Brain microvascular endothelial cell (primary cell): ENCODE measurements at regions not wholly inside any gene's neighbourhood (a gene's known extent, or its start where the extent isn't known, plus 50 kb on each side); places are given as distances from the start of the nearest gene placed in this dataset.

Experiments
- DNase-seq: peaks from one replicate; pipeline ENCODE4 v3.0.0-alpha.2; 2020
- H3K27ac ChIP-seq: fragments of 250-450 bp; sonication (Bioruptor Pico); 2 replicates; pipeline ENCODE4 v1.5.1; 2020; ENCODE audit warnings: mild to moderate bottlenecking, moderate library complexity
- H3K27me3 ChIP-seq: fragments of 250-450 bp; sonication (Bioruptor Pico); replicated peaks from 2 replicates; pipeline ENCODE4 v1.5.1; 2020; ENCODE audit warnings: mild to moderate bottlenecking
- H3K36me3 ChIP-seq: fragments of 250-450 bp; sonication (Bioruptor Pico); replicated peaks from 2 replicates; pipeline ENCODE4 v1.5.1; 2020; ENCODE audit warnings: mild to moderate bottlenecking
- H3K4me3 ChIP-seq: 2 replicates; pipeline ENCODE4 v1.5.1; 2011; ENCODE audit warnings: low read depth, mild to moderate bottlenecking, control low read depth, low read length, moderate library complexity
- in situ Hi-C: cut with HindIII; loops from 2 replicates; pipeline ENCODE4 v1.10.0; 2017; ENCODE audit warnings: low sequenced_read_pairs, low pct_ligation_motif_present
- TF ChIP-seq, protein P1 (sequence below): IDR thresholded peaks from 2 replicates; pipeline ENCODE4 v1.5.1; 2011; ENCODE audit warnings: low read depth, mild to moderate bottlenecking, moderate library complexity, low read length, control low read depth, inconsistent platforms; ENCODE audit errors: missing control alignments

DNA sequence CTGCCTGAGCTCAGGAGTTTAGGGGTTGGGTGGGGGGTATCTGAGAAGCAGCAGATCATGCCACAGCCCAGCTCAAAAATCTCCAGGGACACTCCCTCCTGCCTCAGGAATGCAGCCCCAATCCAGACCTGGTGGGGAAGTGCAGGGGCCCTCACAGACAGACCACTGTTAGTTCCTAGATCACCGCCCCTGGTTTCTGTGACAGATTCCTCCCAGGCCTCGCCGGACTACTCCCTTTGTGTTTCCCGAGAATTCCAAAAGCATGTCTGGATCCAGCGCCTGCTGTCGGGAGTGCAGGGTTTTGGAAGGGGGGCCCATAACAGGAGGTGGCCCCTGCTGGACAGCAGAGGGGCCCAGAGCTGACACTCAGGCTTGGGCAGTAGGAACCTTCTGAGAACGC lies 74.5 kb downstream of the CTSL start:
- TF ChIP-seq, protein P1, sequence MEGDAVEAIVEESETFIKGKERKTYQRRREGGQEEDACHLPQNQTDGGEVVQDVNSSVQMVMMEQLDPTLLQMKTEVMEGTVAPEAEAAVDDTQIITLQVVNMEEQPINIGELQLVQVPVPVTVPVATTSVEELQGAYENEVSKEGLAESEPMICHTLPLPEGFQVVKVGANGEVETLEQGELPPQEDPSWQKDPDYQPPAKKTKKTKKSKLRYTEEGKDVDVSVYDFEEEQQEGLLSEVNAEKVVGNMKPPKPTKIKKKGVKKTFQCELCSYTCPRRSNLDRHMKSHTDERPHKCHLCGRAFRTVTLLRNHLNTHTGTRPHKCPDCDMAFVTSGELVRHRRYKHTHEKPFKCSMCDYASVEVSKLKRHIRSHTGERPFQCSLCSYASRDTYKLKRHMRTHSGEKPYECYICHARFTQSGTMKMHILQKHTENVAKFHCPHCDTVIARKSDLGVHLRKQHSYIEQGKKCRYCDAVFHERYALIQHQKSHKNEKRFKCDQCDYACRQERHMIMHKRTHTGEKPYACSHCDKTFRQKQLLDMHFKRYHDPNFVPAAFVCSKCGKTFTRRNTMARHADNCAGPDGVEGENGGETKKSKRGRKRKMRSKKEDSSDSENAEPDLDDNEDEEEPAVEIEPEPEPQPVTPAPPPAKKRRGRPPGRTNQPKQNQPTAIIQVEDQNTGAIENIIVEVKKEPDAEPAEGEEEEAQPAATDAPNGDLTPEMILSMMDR: no peak
- in situ Hi-C loops: no loop called here
- Histone ChIP-seq H3K36me3 (no peaks in the 10 kb centered on the region), H3K27me3 (peaks cover 6% of the 10 kb centered on the region), H3K27ac (no peak overlapping the region), H3K4me3 (no peak overlapping the region)
- no peak for DNase-seq

GRCh38 chr9:87801013-87801412 lies 75.1 kb downstream of the CTSL start:
- H3K4me3 ChIP-seq: no peak overlapping the region
- DNase-seq: no peak
- H3K27me3 ChIP-seq: peaks cover 6% of the 10 kb centered on the region
- TF ChIP-seq, protein P1: no peak
- H3K36me3 ChIP-seq: no peaks in the 10 kb centered on the region
- H3K27ac ChIP-seq: no peak overlapping the region
- in situ Hi-C loops: no loop called here

DNA sequence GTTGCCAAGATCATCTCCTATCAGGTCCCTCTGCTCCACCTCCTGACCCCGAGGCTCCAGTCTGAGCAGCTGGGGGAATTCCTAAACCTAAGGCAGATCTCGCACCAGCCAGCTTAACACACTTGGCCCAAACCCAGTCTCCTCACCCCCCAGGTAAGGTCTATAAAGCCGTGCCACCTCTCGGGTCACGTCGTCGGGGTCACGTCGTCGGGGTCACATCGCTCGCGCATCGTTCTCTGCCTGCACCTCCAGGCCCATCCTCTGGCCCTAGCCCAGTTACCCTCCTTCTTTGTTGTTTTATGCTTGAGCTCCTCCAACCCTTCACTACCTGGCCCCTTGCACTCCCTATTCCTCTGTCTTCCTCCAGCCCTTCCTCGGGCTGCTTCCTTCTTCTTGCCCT lies 77.2 kb downstream of the CTSL start:
- TF ChIP-seq, protein P1: no peak
- Histone ChIP-seq H3K27me3 (peaks cover 6% of the 10 kb centered on the region), H3K4me3 (no peak overlapping the region), H3K27ac (no peak overlapping the region), H3K36me3 (no peaks in the 10 kb centered on the region)
- DNase-seq: no peak
- in situ Hi-C loops: no loop called here

DNA sequence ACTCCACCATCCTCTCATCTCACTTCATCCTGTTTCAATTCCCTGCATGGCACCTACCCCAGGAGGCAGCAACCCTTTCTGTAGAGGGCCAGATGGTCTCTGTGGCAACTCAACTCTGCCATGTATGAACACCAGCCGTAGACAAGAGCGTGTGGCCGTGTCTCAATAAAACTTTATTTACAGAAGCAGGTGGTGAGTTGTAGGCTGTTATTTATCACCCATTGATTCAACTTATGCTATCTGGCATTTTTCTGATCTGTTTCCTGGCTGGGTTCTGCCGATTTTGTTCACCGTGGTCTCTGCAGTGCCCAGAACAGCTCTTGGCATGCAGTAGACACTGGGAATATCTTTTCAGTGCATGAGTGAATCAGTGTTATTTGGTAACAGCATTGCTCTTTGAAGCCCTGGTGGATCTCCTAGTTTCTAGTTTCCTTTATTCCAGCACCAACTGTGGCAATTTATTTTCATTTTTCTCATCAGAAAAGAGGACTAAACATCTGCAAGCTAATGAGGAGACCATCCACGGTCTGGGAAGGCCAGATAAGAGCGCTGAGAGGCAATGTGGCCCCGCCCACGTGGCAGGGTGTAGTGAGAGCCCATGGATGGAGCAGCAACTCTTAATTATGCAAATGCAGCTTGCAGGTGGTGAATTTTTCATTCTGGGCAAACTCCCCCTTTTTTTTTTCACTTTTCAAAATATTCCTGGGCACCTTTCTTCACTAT lies 77.9 kb downstream of the CTSL start:
- no peak for DNase-seq
- Histone ChIP-seq H3K4me3 (no peak overlapping the region), H3K27ac (no peak overlapping the region), H3K27me3 (peaks cover 6% of the 10 kb centered on the region), H3K36me3 (no peaks in the 10 kb centered on the region)
- TF ChIP-seq, protein P1: no peak
- in situ Hi-C loops: no loop called here

- in situ Hi-C loops: no loop called here
- Histone ChIP-seq H3K27ac (no peak overlapping the region), H3K36me3 (no peaks in the 10 kb centered on the region), H3K27me3 (peaks cover 3% of the 10 kb centered on the region), H3K4me3 (no peak overlapping the region)
- no peak for DNase-seq
- TF ChIP-seq, protein P1: no peak
These were observed 77.4 kb upstream of the SPATA31E1 start for GRCh38 chr9:87805259-87805658.

DNA sequence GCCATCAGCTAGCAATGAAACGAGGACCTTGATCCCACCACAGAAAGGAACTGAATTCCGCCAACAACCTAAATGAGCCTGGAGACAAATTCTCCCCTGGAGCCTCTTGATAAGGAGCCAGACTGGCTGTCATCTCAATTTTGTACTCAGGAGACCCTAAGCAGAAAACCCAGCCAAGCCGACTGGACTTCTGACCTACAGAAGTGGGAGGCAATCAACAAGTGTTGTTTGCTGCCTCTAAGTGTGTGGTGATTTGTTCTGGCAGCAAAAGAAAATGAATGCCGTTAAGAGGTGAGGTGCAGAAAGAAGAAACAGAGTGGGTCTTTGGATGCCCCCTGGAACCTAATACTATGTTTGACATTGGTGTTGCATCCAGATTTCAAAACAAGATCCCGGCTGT lies 72.7 kb upstream of the SPATA31E1 start:
- in situ Hi-C loops: no loop called here
- TF ChIP-seq, protein P1: no peak
- no peak for DNase-seq
- H3K36me3 ChIP-seq: no peaks in the 10 kb centered on the region
- no peak overlapping the region for H3K4me3 ChIP-seq
- no peaks in the 10 kb centered on the region for H3K27me3 ChIP-seq
- H3K27ac ChIP-seq: no peak overlapping the region
